HCT116 (cell line): ENCODE measurements at regions not wholly inside any gene's neighbourhood (a gene's known extent, or its start where the extent isn't known, plus 50 kb on each side); places are given as distances from the start of the nearest gene placed in this dataset.

Experiments
- ATAC-seq: fragments of 200-7000 bp; cut with Tn5 transposase; 2 replicates; pipeline ENCODE4 v1.9.1; 2020; ENCODE audit warnings: mild to moderate bottlenecking, moderate library complexity
- BruUV-seq: library from RNA; stranded (reverse); fragments of 400-500 nt; replicated peaks from 2 replicates; lab custom pipeline; 2021; lab: Mats Ljungman, UMichigan
- CTCF ChIA-PET: fragments of 300-600 bp; sonication (Branson Sonifier 250); formaldehyde crosslinking; loops from one replicate; lab custom pipeline; 2021; ENCODE audit warnings: antibody characterized with exemption; lab: Charles Lee
- POLR2A ChIA-PET: fragments of 300-600, 350-600 bp; sonication (Branson Sonifier 250); formaldehyde crosslinking; loops from one replicate; lab custom pipeline; 2021; ENCODE audit warnings: antibody characterized with exemption; lab: Charles Lee
- RAD21 ChIA-PET, 2 experiments: fragments of 300-600 bp; sonication (Branson Sonifier 250); formaldehyde crosslinking; loops; one replicate each; lab custom pipeline; 2023; ENCODE audit warnings: low total read pairs in 2 of 2; ENCODE audit not compliant: uncharacterized antibody in 2 of 2, unreplicated experiment in 2 of 2, low non-redundant PET in 1 of 2; lab: Charles Lee
- DNase-seq: peaks from one replicate; pipeline ENCODE4 v3.0.0-alpha.2; 2010; ENCODE audit warnings: low read depth, low spot score
- H2AFZ ChIP-seq: fragments of 200-600 bp; shearing (Covaris generic), sonication (generic); 2 replicates; pipeline ENCODE4 v1.6.1; 2017; ENCODE audit warnings: low read depth, mixed run types, mixed read lengths, antibody characterized with exemption, low read length; ENCODE audit not compliant: poor library complexity, severe bottlenecking
- H3K27ac ChIP-seq: 2 replicates; pipeline ENCODE4 v1.5.1; 2012; ENCODE audit warnings: low read depth, low read length
- H3K27me3 ChIP-seq: fragments of 200-600 bp; sonication (generic); 2 replicates; pipeline ENCODE4 v1.6.1; 2016; ENCODE audit warnings: mixed run types, low read length, mixed read lengths; ENCODE audit not compliant: insufficient read depth
- H3K36me3 ChIP-seq, 2 experiments: fragments of 200-500 bp in 1 of 2; fragments of 200-600 bp in 1 of 2; sonication (Bioruptor generic) in 1 of 2; sonication (generic) in 1 of 2; 2 replicates each; pipeline versions ENCODE4 v1.5.1 to v1.6.1; 2014 to 2016; ENCODE audit warnings: low read length in 2 of 2, inconsistent platforms in 1 of 2, mixed read lengths in 1 of 2, mixed run types in 1 of 2; ENCODE audit not compliant: insufficient read depth in 2 of 2, control insufficient read depth in 1 of 2
- H3K4me1 ChIP-seq, 2 experiments: fragments of 200-600 bp in 1 of 2; sonication (generic) in 1 of 2; 2 replicates each; pipeline versions ENCODE4 v1.5.1 to v1.6.1; 2012 to 2017; ENCODE audit warnings: low read length in 2 of 2, inconsistent platforms in 1 of 2, mild to moderate bottlenecking in 1 of 2, mixed read lengths in 1 of 2, mixed run types in 1 of 2, moderate library complexity in 1 of 2; ENCODE audit not compliant: insufficient read depth in 2 of 2, control insufficient read depth in 1 of 2
- H3K4me2 ChIP-seq: fragments of 200-600 bp; sonication (generic); 2 replicates; pipeline ENCODE4 v1.6.1; 2017; ENCODE audit warnings: mixed run types, low read length, mixed read lengths
- H3K4me3 ChIP-seq, 2 experiments: fragments of 200-600 bp in 1 of 2; sonication (generic) in 1 of 2; replicated peaks in 1 of 2; 2 replicates each; pipeline ENCODE4 v1.5.1; 2011 to 2016; ENCODE audit warnings: low read length in 2 of 2, control low read depth in 1 of 2, low read depth in 1 of 2, mild to moderate bottlenecking in 1 of 2, mixed read lengths in 1 of 2, mixed run types in 1 of 2
- H3K79me2 ChIP-seq: fragments of 200-600 bp; sonication (generic); 2 replicates; pipeline ENCODE4 v1.6.1; 2017; ENCODE audit warnings: mild to moderate bottlenecking, mixed run types, low read length, moderate library complexity, mixed read lengths; ENCODE audit not compliant: insufficient read depth
- H3K9ac ChIP-seq: fragments of 200-600 bp; sonication (generic); 2 replicates; pipeline ENCODE4 v1.6.1; 2016; ENCODE audit warnings: low read length, mixed read lengths
- H3K9me2 ChIP-seq: fragments of 200-600 bp; sonication (generic), shearing (Covaris generic); 2 replicates; pipeline ENCODE4 v1.6.1; 2017; ENCODE audit warnings: mixed run types, mild to moderate bottlenecking, moderate library complexity; ENCODE audit not compliant: insufficient read depth
- H3K9me3 ChIP-seq, 2 experiments: fragments of 200-500 bp in 1 of 2; fragments of 200-600 bp in 1 of 2; sonication (Bioruptor generic) in 1 of 2; sonication (generic) in 1 of 2; 2 replicates each; pipeline ENCODE4 v1.6.1; 2014 to 2017; ENCODE audit warnings: low read length in 2 of 2, mixed read lengths in 2 of 2, inconsistent platforms in 1 of 2, low read depth in 1 of 2, mild to moderate bottlenecking in 1 of 2, mixed run types in 1 of 2, moderate library complexity in 1 of 2; ENCODE audit not compliant: control insufficient read depth in 1 of 2, insufficient read depth in 1 of 2
- H4K20me1 ChIP-seq: fragments of 200-600 bp; sonication (generic), shearing (Covaris generic); 2 replicates; pipeline ENCODE4 v1.6.1; 2017; ENCODE audit warnings: mixed run types, mild to moderate bottlenecking, moderate library complexity; ENCODE audit not compliant: insufficient read depth
- CBX3 ChIP-seq: IDR thresholded peaks from 2 replicates; pipeline ENCODE4 v1.6.1; 2012; ENCODE audit warnings: low read depth
- ELF1 ChIP-seq: IDR thresholded peaks from 2 replicates; pipeline ENCODE4 v1.6.1; 2012; ENCODE audit warnings: low read depth, borderline replicate concordance
- EZH2phosphoT487 ChIP-seq: fragments of 200-600 bp; IDR thresholded peaks from 2 replicates; pipeline ENCODE4 v1.6.1; 2018; ENCODE audit warnings: antibody characterized with exemption, borderline replicate concordance
- POLR2AphosphoS5 ChIP-seq: IDR thresholded peaks from 2 replicates; pipeline ENCODE4 v1.6.1; 2011; ENCODE audit warnings: mild to moderate bottlenecking, low read depth, low read length, moderate library complexity
- RAD21 ChIP-seq: IDR thresholded peaks from 2 replicates; pipeline ENCODE4 v1.6.1; 2012; ENCODE audit warnings: low read depth, mild to moderate bottlenecking
- SIN3A ChIP-seq: IDR thresholded peaks from 2 replicates; pipeline ENCODE4 v1.6.1; 2012; ENCODE audit warnings: low read depth
- TCF7L2 ChIP-seq: IDR thresholded peaks from 2 replicates; pipeline ENCODE4 v1.7.0; 2011; ENCODE audit warnings: borderline replicate concordance, inconsistent platforms; ENCODE audit not compliant: insufficient read depth, insufficient read length; ENCODE audit errors: extremely low read depth
- intact Hi-C: fragments of 100-400 bp; cut with micrococcal nuclease; formaldehyde crosslinking; loops from 2 replicates; pipeline ENCODE4 v1.10.0; 2022
- TF ChIP-seq, protein P1 (sequence below), 3 experiments: fragments of 200-600 bp in 1 of 3; sonication (generic) in 1 of 3; IDR thresholded peaks in 2 of 3; conservative IDR thresholded peaks in 1 of 3; 2 replicates each; pipeline ENCODE4 v1.5.1; 2012 to 2017; ENCODE audit warnings: low read depth in 2 of 3, low read length in 2 of 3, antibody characterized with exemption in 1 of 3, borderline replicate concordance in 1 of 3, control low read depth in 1 of 3, mild to moderate bottlenecking in 1 of 3, mixed read lengths in 1 of 3, mixed run types in 1 of 3, moderate library complexity in 1 of 3; ENCODE audit not compliant: insufficient read depth in 1 of 3
- TF ChIP-seq, protein P2 (sequence below): IDR thresholded peaks from 2 replicates; pipeline ENCODE4 v1.6.1; 2012

DNA sequence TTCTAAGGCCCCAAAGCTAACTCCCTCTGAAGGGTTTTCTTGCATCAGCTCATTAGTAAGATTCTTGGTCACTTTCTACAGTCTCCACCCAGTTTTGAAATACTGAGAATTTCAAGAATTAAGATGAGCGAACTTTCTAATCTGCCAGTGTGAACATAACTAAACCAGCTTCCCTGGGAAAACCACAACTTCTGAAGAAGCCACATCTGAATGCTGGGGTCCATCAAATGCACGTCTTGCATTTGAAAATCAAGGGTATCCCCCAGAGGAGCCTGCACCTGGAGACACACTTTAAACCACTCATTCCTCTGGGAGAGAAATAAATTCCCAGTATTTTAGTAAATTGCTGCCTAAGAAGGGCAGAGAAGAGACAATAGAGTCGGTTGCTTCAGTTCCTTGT is 292.1 kb upstream of the CDH4 start:
- H3K4me1 ChIP-seq: no peaks in the 10 kb centered on the region
- ChIA-PET RAD21 (no interaction called here), CTCF (no interaction called here), POLR2A (no interaction called here)
- intact Hi-C loops: no loop called here
- no peaks in the 10 kb centered on the region for H3K27me3 ChIP-seq
- no peak overlapping the region for H3K4me3 ChIP-seq
- no peaks in the 10 kb centered on the region for H4K20me1 ChIP-seq
- no peaks in the 10 kb centered on the region for H3K36me3 ChIP-seq
- no peak for ATAC-seq
- H3K27ac ChIP-seq: no peak overlapping the region
- H3K79me2 ChIP-seq: no peaks in the 10 kb centered on the region
- no peak for DNase-seq
- no peak overlapping the region for H3K4me2 ChIP-seq
- no peak overlapping the region for H2AFZ ChIP-seq
- no peak overlapping the region for H3K9ac ChIP-seq
- H3K9me2 ChIP-seq: no peaks in the 10 kb centered on the region
- H3K9me3 ChIP-seq: peaks cover 6 to 35% of the 10 kb centered on the region in 2 experiments; a peak in 2 of 4 replicates
- TF ChIP-seq CBX3: no peak
- BruUV-seq: no TSS peak

DNA sequence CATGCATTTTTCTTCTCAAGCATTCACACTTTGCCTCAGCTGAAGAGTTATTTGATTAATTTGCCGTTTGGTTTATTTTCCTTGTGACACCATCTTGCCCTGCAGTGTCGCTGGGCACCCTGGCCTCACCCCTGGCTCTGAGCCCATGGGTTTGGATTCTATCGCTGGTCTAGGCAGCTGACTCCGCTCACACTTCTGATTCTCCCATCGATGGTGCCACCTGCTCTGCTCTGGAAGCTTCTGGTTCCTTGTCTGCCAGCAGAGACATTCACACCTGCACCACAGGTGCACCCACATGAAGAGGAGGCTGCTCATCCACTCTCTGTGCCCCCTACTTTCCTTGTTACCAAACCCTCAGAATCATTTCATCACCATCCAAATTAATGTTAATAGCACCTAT is 291.6 kb upstream of the CDH4 start:
- H3K9ac ChIP-seq: no peak overlapping the region
- no peak overlapping the region for H2AFZ ChIP-seq
- CTCF ChIA-PET: no interaction called here
- no peak overlapping the region for H3K27ac ChIP-seq
- POLR2A ChIA-PET: no interaction called here
- no peaks in the 10 kb centered on the region for H3K36me3 ChIP-seq
- no peaks in the 10 kb centered on the region for H3K4me1 ChIP-seq
- no TSS peak for BruUV-seq
- no peak overlapping the region for H3K4me3 ChIP-seq
- H3K4me2 ChIP-seq: no peak overlapping the region
- ATAC-seq: no peak
- H3K79me2 ChIP-seq: no peaks in the 10 kb centered on the region
- TF ChIP-seq, protein P1, sequence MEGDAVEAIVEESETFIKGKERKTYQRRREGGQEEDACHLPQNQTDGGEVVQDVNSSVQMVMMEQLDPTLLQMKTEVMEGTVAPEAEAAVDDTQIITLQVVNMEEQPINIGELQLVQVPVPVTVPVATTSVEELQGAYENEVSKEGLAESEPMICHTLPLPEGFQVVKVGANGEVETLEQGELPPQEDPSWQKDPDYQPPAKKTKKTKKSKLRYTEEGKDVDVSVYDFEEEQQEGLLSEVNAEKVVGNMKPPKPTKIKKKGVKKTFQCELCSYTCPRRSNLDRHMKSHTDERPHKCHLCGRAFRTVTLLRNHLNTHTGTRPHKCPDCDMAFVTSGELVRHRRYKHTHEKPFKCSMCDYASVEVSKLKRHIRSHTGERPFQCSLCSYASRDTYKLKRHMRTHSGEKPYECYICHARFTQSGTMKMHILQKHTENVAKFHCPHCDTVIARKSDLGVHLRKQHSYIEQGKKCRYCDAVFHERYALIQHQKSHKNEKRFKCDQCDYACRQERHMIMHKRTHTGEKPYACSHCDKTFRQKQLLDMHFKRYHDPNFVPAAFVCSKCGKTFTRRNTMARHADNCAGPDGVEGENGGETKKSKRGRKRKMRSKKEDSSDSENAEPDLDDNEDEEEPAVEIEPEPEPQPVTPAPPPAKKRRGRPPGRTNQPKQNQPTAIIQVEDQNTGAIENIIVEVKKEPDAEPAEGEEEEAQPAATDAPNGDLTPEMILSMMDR (IDR thresholded peaks at IDR 0.05 in 2 of 3, conservative IDR thresholded peaks at IDR 0.05 in 1 of 3; ENCODE audit: borderline replicate concordance in 1 of 3, insufficient read depth in 1 of 3, low read depth in 2 of 3, low read length in 2 of 3): no peak
- no peak for TF ChIP-seq EZH2phosphoT487
- TF ChIP-seq, protein P2, sequence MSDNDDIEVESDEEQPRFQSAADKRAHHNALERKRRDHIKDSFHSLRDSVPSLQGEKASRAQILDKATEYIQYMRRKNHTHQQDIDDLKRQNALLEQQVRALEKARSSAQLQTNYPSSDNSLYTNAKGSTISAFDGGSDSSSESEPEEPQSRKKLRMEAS: no peak
- TF ChIP-seq POLR2AphosphoS5: no peak
- no peak for TF ChIP-seq RAD21
- no peak for TF ChIP-seq ELF1
- TF ChIP-seq SIN3A: no peak
- no peak for TF ChIP-seq TCF7L2
- RAD21 ChIA-PET: no interaction called here
- intact Hi-C loops: no loop called here
- H3K9me3 ChIP-seq: peaks cover 6 to 31% of the 10 kb centered on the region in 2 experiments; a peak in 2 of 4 replicates
- H3K27me3 ChIP-seq: no peaks in the 10 kb centered on the region
- no peak for DNase-seq
- no peaks in the 10 kb centered on the region for H3K9me2 ChIP-seq
- H4K20me1 ChIP-seq: no peaks in the 10 kb centered on the region
